ENCODE measurements at regions not wholly inside any gene's neighbourhood (a gene's known extent, or its start where the extent isn't known, plus 50 kb on each side); places are given as distances from the start of the nearest gene placed in this dataset.
A peak's percentile ranks its signal among the peaks of the same experiment; 100 is the strongest.

DNA sequence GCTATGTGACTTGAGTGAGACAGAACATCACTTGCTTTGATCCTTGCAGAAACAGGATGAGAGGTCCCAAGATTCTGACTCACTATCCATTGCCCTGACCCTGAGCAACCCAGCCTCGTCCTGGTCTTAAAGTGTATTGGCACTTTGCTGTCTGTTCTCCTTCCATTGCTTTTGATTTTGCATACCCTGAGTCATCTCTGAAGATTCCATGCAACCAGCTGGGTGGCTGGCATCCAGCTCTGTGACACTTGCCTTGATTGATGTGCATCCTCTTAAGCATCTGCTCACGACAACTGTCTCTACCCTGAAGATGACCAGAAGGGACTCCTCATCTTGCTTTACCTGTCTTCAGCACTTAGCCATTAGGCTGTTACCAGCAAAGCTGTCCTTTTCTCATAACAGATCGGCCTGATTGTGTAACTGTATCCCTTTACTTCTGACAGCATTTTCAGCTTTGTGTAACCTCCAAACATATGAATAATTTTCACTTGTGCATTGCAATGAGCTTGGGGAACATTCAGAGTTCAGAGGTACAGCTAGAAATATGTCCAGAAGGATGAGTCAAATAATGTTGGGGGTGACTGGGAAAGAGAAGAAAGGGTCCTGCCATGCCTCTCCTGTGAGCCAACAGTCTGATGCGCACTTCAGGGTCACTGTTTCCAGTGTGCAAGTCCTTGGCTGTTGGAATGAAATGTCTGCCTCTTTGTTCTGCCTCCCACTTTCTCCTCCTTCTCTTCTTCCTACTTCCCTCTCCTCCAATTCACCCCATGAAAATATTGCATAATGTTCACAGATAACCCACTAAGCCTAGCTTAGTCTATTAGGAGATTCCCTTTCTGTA, 249.7 kb upstream of the OSR1 start:
- TF ChIP-seq EZH2 (IDR thresholded peaks at IDR 0.05; ENCODE audit: low read depth), result no peak
- TF ChIP-seq, protein P1, sequence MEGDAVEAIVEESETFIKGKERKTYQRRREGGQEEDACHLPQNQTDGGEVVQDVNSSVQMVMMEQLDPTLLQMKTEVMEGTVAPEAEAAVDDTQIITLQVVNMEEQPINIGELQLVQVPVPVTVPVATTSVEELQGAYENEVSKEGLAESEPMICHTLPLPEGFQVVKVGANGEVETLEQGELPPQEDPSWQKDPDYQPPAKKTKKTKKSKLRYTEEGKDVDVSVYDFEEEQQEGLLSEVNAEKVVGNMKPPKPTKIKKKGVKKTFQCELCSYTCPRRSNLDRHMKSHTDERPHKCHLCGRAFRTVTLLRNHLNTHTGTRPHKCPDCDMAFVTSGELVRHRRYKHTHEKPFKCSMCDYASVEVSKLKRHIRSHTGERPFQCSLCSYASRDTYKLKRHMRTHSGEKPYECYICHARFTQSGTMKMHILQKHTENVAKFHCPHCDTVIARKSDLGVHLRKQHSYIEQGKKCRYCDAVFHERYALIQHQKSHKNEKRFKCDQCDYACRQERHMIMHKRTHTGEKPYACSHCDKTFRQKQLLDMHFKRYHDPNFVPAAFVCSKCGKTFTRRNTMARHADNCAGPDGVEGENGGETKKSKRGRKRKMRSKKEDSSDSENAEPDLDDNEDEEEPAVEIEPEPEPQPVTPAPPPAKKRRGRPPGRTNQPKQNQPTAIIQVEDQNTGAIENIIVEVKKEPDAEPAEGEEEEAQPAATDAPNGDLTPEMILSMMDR (conservative IDR thresholded peaks at IDR 0.05), result no peak
- Histone ChIP-seq H3K9me2 (ENCODE audit: insufficient read depth) (no peaks in the 10 kb centered on the region), H3K36me3 (ENCODE audit: low read depth) (peaks cover 7% of the 10 kb centered on the region; the same call in 1 of the 2 replicates), H3K79me2 (ENCODE audit: low read depth) (peaks cover 15% of the 10 kb centered on the region), H2AFZ (no peak overlapping the region), H3K27ac (peak overlapping the region; percentile 86), H3K4me1 (replicated peaks; ENCODE audit: insufficient read depth) (peaks cover 72% of the 10 kb centered on the region), H3F3A (ENCODE audit: insufficient read depth, low read depth) (peaks cover 51% of the 10 kb centered on the region), H3K9me3 (ENCODE audit: insufficient read depth, low read depth) (0 out of 2 replicates have a peak, but pooled peaks cover 4% of the 10 kb centered on the region), H3K4me2 (peak overlapping the region; percentile 46), H3K27me3 (ENCODE audit: insufficient read depth, low read depth) (no peaks in the 10 kb centered on the region), H4K20me1 (ENCODE audit: insufficient read depth) (no peaks in the 10 kb centered on the region), H3K4me3 (no peak overlapping the region)
- intact Hi-C loops (cut with micrococcal nuclease; ENCODE audit: unreplicated experiment), result no loop called here
- CTCF ChIA-PET, result no interaction called here
- BruUV-seq (replicated peaks), result no TSS peak
- DNase-seq, result peak; percentile 23 to 85
- POLR2A ChIA-PET (ENCODE audit: unreplicated experiment), result no interaction called here

DNA sequence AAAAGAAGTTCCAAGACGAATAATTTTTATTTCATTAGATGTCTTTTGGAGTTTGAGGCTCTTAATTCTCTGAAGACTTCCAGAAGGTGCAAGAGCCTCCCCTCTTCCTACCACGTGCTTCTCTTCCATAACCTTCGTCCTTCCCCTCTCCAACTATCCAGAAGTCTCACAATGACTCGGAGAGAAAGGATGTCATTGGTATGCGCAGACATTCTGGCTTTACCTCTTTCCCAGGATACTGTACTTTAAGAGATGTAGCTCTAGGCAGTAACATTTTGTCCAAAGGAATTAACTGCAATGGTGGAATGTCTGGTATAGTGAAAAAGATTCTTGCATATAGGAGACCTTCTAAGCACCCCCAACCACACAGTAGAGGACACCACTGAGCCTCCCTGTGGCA, 249.0 kb upstream of the OSR1 start:
- no peaks in the 10 kb centered on the region for H4K20me1 ChIP-seq (ENCODE audit: insufficient read depth)
- DNase-seq, result peak; percentile 6 to 79
- peaks cover 7% of the 10 kb centered on the region; the same call in 1 of the 2 replicates for H3K36me3 ChIP-seq (ENCODE audit: low read depth)
- peaks cover 65% of the 10 kb centered on the region for H3K4me1 ChIP-seq (replicated peaks; ENCODE audit: insufficient read depth)
- TF ChIP-seq, protein P1 (conservative IDR thresholded peaks at IDR 0.05), result no peak
- TF ChIP-seq EZH2 (IDR thresholded peaks at IDR 0.05; ENCODE audit: low read depth), result no peak
- H3K9me3 ChIP-seq (ENCODE audit: insufficient read depth, low read depth), result 0 out of 2 replicates have a peak, but pooled peaks cover 4% of the 10 kb centered on the region
- no peaks in the 10 kb centered on the region for H3K9me2 ChIP-seq (ENCODE audit: insufficient read depth)
- no peaks in the 10 kb centered on the region for H3K27me3 ChIP-seq (ENCODE audit: insufficient read depth, low read depth)
- no peak overlapping the region for H3K4me3 ChIP-seq
- peak overlapping the region; percentile 86 for H3K27ac ChIP-seq
- BruUV-seq (replicated peaks), result no TSS peak
- intact Hi-C loops (cut with micrococcal nuclease; ENCODE audit: unreplicated experiment), result no loop called here
- ChIA-PET POLR2A (ENCODE audit: unreplicated experiment) (no interaction called here), CTCF (no interaction called here)
- peaks cover 44% of the 10 kb centered on the region for H3F3A ChIP-seq (ENCODE audit: insufficient read depth, low read depth)
- H3K4me2 ChIP-seq, result peak overlapping the region; percentile 46
- H2AFZ ChIP-seq, result no peak overlapping the region
- peaks cover 11% of the 10 kb centered on the region; the same call in 1 of the 2 replicates for H3K79me2 ChIP-seq (ENCODE audit: low read depth)

DNA sequence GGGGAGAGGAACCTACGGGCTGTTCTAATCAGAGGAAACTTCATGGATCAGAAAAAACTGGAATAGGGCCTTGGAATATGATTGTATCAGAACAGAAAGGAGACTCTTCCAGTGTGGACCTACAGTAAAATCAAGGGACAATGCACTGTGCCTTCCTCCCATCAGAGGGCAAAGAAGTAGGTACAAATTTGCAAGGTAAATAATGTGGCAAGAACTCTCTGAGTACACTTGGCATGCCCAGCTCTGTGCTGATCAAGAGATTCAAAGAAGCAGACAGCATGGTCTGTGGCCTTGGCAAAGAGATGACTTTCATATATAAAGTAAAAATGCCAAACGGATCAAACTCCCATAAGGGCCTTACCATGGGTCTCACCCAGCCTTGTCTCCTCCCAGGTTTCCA, 242.6 kb upstream of the OSR1 start:
- Histone ChIP-seq H3F3A (ENCODE audit: insufficient read depth, low read depth) (no peaks in the 10 kb centered on the region), H3K4me1 (replicated peaks; ENCODE audit: insufficient read depth) (peaks cover under 1% of the 10 kb centered on the region; the same call in 1 of the 2 replicates), H3K4me2 (no peak overlapping the region), H2AFZ (no peak overlapping the region), H3K36me3 (ENCODE audit: low read depth) (no peaks in the 10 kb centered on the region), H3K27me3 (ENCODE audit: insufficient read depth, low read depth) (no peaks in the 10 kb centered on the region), H3K9me2 (ENCODE audit: insufficient read depth) (no peaks in the 10 kb centered on the region; the same call in 1 of the 2 replicates), H3K9me3 (ENCODE audit: insufficient read depth, low read depth) (no peaks in the 10 kb centered on the region), H4K20me1 (ENCODE audit: insufficient read depth) (no peaks in the 10 kb centered on the region), H3K27ac (no peak overlapping the region), H3K79me2 (ENCODE audit: low read depth) (no peaks in the 10 kb centered on the region), H3K4me3 (no peak overlapping the region)
- no TSS peak for BruUV-seq (replicated peaks)
- TF ChIP-seq, protein P1 (conservative IDR thresholded peaks at IDR 0.05), result no peak
- TF ChIP-seq EZH2 (IDR thresholded peaks at IDR 0.05; ENCODE audit: low read depth), result no peak
- intact Hi-C loops (cut with micrococcal nuclease; ENCODE audit: unreplicated experiment), result no loop called here
- ChIA-PET POLR2A (ENCODE audit: unreplicated experiment) (no interaction called here), CTCF (no interaction called here)
- DNase-seq, result no peak
